Chondrocyte (in vitro differentiated cells): ENCODE measurements at regions not wholly inside any gene's neighbourhood (a gene's known extent, or its start where the extent isn't known, plus 50 kb on each side); places are given as distances from the start of the nearest gene placed in this dataset.

Source experiments
- DNase-seq: peaks from one replicate; pipeline ENCODE4 v3.0.0; 2021; ENCODE audit warnings: mixed read lengths, low spot score
- H3K27ac Mint-ChIP-seq: one replicate; pipeline ENCODE4 v1.8.0; 2021; ENCODE audit warnings: mild to moderate bottlenecking, moderate library complexity, mixed read lengths; ENCODE audit not compliant: unreplicated experiment
- H3K27me3 Mint-ChIP-seq: 2 replicates; pipeline ENCODE4 v1.8.0; 2021; ENCODE audit warnings: low read depth, mixed read lengths
- H3K36me3 Mint-ChIP-seq: 2 replicates; pipeline ENCODE4 v1.8.0; 2021; ENCODE audit warnings: low read depth, mixed read lengths
- H3K4me1 Mint-ChIP-seq: 2 replicates; pipeline ENCODE4 v1.8.0; 2021; ENCODE audit warnings: low read depth, mild to moderate bottlenecking, mixed read lengths
- H3K4me3 Mint-ChIP-seq: one replicate; pipeline ENCODE4 v1.8.0; 2021; ENCODE audit warnings: mild to moderate bottlenecking, moderate library complexity, mixed read lengths; ENCODE audit not compliant: unreplicated experiment
- H3K9me3 Mint-ChIP-seq: 2 replicates; pipeline ENCODE4 v1.8.0; 2021; ENCODE audit warnings: low read depth, mixed read lengths
- CTCF ChIP-seq: fragments of 200-600 bp; sonication (generic); IDR thresholded peaks from 2 replicates; pipeline ENCODE4 v1.5.0; 2021; ENCODE audit warnings: antibody characterized with exemption, mild to moderate bottlenecking, moderate library complexity

GRCh38 chr17:72219824-72220493, 99.1 kb downstream of the SOX9 start:
- Mint-ChIP-seq H3K27ac (no peak overlapping the region), H3K36me3 (no peaks in the 10 kb centered on the region), H3K4me3 (peak overlapping the region; percentile 64)

GRCh38 chr17:72222661-72223380, 102.0 kb downstream of the SOX9 start:
- Mint-ChIP-seq H3K27me3 (peaks cover 30% of the 10 kb centered on the region), H3K4me1 (peaks cover 18% of the 10 kb centered on the region), H3K36me3 (no peaks in the 10 kb centered on the region), H3K27ac (no peak overlapping the region), H3K4me3 (no peak overlapping the region), H3K9me3 (no peaks in the 10 kb centered on the region)
- DNase-seq, result no peak
- no peak for TF ChIP-seq CTCF

More at GRCh38 chr17:72219824-72220493, 99.1 kb downstream of the SOX9 start:
- TF ChIP-seq CTCF, result no peak
- DNase-seq, result no peak
- H3K4me1 Mint-ChIP-seq, result peaks cover 18% of the 10 kb centered on the region
- peaks cover 38% of the 10 kb centered on the region for H3K27me3 Mint-ChIP-seq
- no peaks in the 10 kb centered on the region for H3K9me3 Mint-ChIP-seq

DNA sequence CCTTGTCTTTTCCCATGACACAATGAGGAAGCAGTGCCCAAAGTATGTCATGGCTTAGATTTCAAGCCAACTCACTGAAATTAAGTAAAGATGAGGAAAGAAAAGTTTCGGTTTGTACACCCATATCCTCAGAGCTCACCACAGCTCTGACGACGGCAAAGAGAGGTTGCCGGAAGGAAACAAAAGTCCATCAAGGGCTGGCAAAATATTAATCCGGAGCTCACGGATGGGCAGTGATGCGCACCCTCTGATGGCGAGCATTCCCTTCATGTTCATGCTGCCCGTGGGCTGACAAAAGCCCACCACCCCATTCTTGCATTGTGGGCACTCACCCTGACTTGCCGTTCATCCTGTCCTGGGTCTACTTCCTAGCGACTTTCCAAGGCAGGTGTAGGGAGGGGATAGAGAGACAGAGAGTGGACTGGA, 103.1 kb downstream of the SOX9 start:
- no peaks in the 10 kb centered on the region for H3K9me3 Mint-ChIP-seq
- H3K4me1 Mint-ChIP-seq, result peaks cover 15% of the 10 kb centered on the region
- H3K27ac Mint-ChIP-seq, result no peak overlapping the region
- no peaks in the 10 kb centered on the region for H3K36me3 Mint-ChIP-seq
- peaks cover 26% of the 10 kb centered on the region for H3K27me3 Mint-ChIP-seq
- no peak for DNase-seq
- no peak for TF ChIP-seq CTCF
- no peak overlapping the region for H3K4me3 Mint-ChIP-seq

GRCh38 chr17:72226322-72226721, 105.5 kb downstream of the SOX9 start:
- DNase-seq, result no peak
- no peaks in the 10 kb centered on the region for H3K36me3 Mint-ChIP-seq
- H3K4me3 Mint-ChIP-seq, result no peak overlapping the region
- H3K27ac Mint-ChIP-seq, result no peak overlapping the region
- no peaks in the 10 kb centered on the region for H3K4me1 Mint-ChIP-seq
- H3K9me3 Mint-ChIP-seq, result no peaks in the 10 kb centered on the region
- H3K27me3 Mint-ChIP-seq, result peaks cover 5% of the 10 kb centered on the region
- no peak for TF ChIP-seq CTCF

DNA sequence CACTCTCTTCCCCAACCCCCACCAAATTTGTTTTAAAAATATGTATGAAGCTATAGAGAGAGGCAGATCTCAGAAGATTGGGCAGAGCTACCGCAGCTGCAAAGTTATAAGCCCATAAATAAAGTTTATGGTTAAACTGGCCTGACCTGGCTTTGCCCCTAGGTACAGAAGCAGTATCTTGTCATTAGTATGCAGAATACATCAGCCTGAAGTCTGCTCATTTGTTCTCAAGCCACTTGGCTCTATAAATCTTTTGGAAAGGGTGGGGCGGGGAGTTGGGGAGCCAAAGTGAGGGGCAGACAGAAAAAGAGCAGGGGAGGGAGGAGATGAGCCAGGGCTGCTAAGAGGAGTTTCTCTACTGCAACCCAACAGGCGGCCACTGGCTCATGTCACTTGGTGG, 113.2 kb downstream of the SOX9 start:
- H3K9me3 Mint-ChIP-seq, result no peaks in the 10 kb centered on the region
- no peak overlapping the region for H3K27ac Mint-ChIP-seq
- H3K36me3 Mint-ChIP-seq, result peaks cover 2% of the 10 kb centered on the region
- H3K4me3 Mint-ChIP-seq, result no peak overlapping the region
- peaks cover 11% of the 10 kb centered on the region for H3K27me3 Mint-ChIP-seq
- no peak for TF ChIP-seq CTCF
- no peak for DNase-seq
- peaks cover 4% of the 10 kb centered on the region for H3K4me1 Mint-ChIP-seq
